GDM1 (cell line): ENCODE measurements at regions not wholly inside any gene's neighbourhood (a gene's known extent, or its start where the extent isn't known, plus 50 kb on each side); places are given as distances from the start of the nearest gene placed in this dataset.

Source experiments
- DNase-seq: peaks from one replicate; lab custom pipeline; 2025; lab: John Stamatoyannopoulos, UW

- DNase-seq, result no peak
Measured at GRCh38 chr9:28620011-28620410, 1046.7 kb upstream of the C9orf72 start.

DNA sequence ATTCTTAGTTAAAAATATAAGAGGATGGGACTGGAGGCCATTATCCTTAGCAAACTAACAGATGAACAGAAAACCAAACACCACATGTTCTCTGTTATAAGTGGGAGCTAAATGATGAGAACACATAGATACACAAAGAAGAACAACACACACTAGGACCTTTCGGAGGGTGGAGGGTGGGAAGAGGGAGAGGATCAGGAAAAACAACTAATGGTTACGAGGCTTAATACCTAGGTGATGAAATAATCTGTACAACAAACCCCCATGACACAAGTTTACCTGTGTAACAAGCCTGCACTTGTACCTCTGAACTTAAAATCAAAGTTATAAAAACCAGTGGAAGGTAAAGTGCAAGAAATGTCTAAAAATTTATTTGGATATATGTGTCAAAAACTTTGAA, 1047.4 kb upstream of the C9orf72 start:
- DNase-seq, result no peak

DNA sequence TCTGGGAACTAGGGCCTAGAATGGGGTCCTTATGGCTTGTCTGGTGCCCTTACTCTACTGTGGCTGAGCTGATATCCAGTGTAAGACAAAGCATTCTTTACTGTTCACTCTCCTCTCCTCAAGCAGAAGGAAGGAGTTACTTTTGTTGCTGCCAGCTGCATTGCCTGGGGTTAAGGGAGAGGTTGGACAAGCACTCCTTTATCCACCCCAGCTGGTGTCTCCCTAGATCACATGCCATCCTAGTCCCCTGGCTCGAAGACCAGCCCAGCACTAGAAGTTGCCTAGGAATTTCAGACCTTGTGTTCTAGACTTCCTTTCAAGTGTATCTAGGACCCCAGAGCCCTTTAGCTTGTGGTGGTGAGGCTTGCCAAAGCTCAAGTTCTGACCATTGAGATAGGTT, 1051.5 kb upstream of the C9orf72 start:
- DNase-seq, result no peak

DNA sequence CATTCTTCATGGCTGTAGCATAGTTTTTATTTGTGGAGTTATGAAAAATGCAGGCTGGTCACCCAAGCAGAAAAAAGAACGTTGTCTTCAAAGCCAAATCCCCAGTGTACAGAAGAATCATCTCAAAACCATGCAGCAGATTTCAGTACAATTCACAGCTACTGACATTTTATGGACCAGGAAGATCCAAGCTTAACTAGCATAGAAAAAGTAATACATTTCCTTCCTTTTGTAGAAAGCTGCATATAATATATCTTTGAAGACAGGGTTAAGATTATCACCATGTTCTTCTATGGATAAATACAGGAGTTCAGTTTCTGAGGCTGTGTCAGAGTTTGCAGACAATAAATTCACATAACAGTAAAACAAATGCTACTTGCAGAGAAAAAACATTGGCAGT, 1054.8 kb upstream of the C9orf72 start:
- no peak for DNase-seq

- DNase-seq, result no peak
Measured at GRCh38 chr9:28648723-28649122, 1075.4 kb upstream of the C9orf72 start.

- no peak for DNase-seq
Measured at GRCh38 chr9:28650327-28650726, 1077.0 kb upstream of the C9orf72 start.

- DNase-seq, result no peak
Measured at GRCh38 chr9:28651050-28651722, 1077.9 kb upstream of the C9orf72 start.

DNA sequence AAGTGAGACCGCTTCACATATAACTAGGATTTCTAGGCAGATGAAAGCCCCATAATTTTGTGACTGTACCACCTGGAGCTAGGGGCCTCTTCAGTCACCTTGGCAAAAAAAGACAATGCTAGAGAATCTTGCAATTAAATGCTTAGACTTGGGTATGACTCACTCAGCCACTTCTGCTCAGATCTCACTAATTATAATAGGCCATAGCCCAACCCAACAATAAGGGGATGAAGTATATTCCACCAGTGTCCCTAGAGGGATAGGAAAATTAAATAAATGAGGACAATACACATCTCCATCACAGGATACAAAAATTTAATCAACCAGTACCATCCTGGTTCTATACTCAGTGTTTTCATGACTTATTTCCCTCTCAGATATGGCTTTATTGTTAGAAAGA, 1079.9 kb upstream of the C9orf72 start:
- no peak for DNase-seq

GRCh38 chr9:28656727-28657126, 1083.4 kb upstream of the C9orf72 start:
- DNase-seq, result no peak

- DNase-seq, result no peak
Measured at GRCh38 chr9:28661853-28662252, 1088.6 kb upstream of the C9orf72 start.

DNA sequence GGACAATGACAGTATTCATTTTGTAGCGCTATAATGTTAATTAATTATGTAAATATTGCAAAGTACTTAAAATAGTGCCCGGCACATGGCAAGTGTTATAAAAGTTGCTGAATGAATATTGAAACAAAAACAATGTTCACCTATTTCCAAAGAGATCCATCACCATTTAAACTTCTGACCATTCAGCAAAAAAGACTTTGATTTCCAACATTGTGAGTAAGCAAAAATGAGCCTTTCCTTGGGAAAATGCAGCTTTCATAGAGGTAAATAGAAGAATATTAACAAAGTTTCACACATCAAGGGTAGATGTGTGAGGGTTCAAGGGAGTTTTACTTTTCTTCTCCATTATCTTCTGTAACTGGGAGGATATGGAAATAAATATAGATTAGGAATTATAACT, 1089.4 kb upstream of the C9orf72 start:
- DNase-seq, result no peak

GRCh38 chr9:28668158-28668557, 1094.9 kb upstream of the C9orf72 start:
- DNase-seq, result no peak

DNA sequence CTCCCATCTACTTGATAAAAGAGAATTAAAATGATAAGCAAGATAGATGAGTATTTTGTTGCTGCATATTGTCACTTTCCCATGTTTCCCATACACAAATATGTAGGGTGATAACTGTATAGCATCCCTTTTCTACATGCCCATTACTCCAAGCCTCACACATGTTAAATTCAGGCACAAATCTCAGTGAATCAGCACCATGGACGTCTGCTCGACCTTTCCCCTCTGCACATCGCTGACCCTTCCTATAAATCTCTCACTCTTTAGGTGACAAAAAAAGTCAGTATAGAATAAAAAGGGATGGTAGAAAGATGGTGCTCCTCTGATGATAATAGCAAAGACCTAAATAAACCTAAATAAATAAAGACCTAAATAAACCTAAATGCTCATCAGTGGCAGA, 1097.7 kb upstream of the C9orf72 start:
- DNase-seq, result no peak

- no peak for DNase-seq
Measured at GRCh38 chr9:28678097-28678496, 1104.8 kb upstream of the C9orf72 start.

- DNase-seq, result no peak
Measured at GRCh38 chr9:28688172-28688571, 1114.9 kb upstream of the C9orf72 start.

- no peak for DNase-seq
Measured at GRCh38 chr9:28692012-28692411, 1118.7 kb upstream of the C9orf72 start.

- no peak for DNase-seq
Measured at GRCh38 chr9:28696960-28697359, 1123.7 kb upstream of the C9orf72 start.

DNA sequence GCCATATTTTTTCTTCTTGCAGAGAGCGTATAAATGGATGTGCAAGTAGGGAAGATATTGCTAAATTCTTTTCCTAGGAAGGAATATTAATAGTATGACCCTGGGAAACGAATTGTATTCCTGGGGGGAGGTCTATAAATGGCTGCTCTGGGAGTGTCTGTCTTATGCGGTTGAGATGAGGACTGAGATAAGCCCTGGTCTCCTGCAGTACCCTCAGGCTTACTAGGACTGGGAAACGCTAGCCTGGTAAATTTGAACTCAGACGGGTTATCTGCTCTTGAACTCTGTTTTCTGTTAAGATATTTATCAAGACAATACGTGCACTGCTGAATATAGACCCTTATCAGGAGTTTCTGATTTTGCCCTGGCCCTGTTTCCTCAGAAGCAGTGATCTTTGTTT, 1126.4 kb upstream of the C9orf72 start:
- no peak for DNase-seq

GRCh38 chr9:28707616-28708015, 1134.3 kb upstream of the C9orf72 start:
- DNase-seq, result no peak

DNA sequence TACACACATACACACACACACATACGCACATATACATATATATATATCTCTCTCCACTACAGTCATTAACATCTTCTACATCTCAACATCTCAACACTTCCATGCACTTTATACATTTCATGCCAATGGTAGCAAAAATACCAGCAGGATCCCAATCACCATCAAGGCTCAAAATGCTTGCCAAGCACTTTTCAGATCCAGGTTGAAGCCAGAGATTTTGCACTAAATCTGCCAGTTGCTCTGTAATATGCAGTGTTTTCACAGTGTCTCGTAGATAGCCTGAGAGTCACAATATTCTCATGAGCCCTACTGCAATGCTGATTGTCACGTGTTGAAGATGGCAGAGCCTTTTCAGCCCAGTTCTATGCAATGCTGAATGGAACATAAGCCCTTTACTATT, 1140.9 kb upstream of the C9orf72 start:
- no peak for DNase-seq

- DNase-seq, result no peak
Measured at GRCh38 chr9:28718226-28718625, 1144.9 kb upstream of the C9orf72 start.

GRCh38 chr9:28720746-28721145, 1147.5 kb upstream of the C9orf72 start:
- DNase-seq, result no peak

- DNase-seq, result no peak
Measured at GRCh38 chr9:28730111-28730510, 1156.8 kb upstream of the C9orf72 start.

DNA sequence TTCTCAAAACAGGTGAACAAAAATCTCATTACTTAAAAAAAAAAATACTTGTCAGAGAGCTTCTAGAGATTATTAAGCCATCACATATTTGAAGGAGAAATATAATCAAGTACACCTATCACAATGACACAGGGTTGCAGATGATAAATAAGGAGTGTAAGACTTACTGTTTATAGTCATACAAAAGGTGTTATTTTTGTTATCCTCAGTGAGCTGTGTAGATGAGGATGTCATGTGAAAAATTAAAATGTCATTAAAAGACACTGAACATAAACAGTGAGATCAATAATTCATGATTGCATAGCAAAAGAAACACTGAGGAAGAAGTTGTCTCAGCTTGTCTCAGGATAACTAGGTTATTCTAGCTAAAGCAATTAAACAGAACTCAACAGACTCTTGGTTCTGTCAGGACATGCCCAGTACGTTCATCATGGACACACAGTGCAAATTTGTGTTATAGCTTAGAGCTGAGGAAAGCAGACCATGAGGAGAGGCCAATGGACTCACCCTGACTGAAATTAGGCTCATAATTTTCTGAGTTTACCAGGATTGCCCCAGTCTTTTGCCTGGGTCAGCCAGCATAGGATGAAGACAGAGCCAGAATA, 1162.6 kb upstream of the C9orf72 start:
- no peak for DNase-seq
